DMS53 treated with DMSO at 0.1 percent for 48 hours (cell line): ENCODE measurements at regions not wholly inside any gene's neighbourhood (a gene's known extent, or its start where the extent isn't known, plus 50 kb on each side); places are given as distances from the start of the nearest gene placed in this dataset.
A peak's percentile ranks its signal among the peaks of the same experiment; 100 is the strongest.
"Not testable (repeated sequence)": the region's sequence is repeated elsewhere in the genome, so short reads cannot be mapped to it uniquely, and the experiment has no call there.

Source experiments
- DNase-seq: peaks from one replicate; lab custom pipeline; 2025; ENCODE audit not compliant: unreplicated experiment; lab: John Stamatoyannopoulos, UW

DNA sequence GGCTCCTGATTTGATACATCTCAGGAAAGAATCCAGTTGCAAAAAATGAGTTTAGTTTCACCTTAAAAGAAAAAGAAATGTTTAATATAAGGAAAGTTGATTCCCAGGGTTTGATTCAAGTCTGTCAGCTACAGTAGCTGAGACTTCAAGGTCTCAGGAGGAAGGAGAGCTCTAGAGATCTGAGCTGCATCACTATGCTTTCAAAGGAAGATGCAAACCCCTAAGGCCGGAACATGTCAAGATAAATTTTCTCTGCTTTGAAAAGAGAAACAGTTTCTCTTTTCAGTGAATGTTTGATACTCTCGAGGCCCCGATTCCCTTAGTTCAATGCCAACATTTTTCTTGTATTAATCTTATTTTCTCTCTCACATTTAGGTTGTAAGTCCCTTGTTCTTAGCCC is 128.6 kb downstream of the RGPD3 start:
- no peak for DNase-seq

DNA sequence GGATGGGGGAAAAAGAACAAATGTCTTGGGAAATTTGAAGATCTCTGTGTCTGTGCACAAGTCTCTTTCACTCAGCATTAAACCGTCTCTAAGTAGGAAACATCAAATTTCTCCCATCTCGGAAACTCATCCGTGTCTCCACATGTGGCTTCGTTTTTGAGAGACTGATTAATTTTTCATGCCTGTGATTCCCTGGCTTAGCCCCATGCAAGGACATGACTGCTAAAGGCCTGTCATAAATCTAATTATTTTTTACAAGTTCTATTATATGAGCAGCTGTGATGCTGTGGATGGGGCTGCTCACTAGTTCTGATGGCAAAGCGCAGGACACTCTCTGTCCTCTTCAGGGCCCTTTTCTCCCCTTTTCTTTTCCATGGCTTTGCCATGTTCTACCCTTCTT is 129.1 kb downstream of the RGPD3 start:
- no peak for DNase-seq

DNA sequence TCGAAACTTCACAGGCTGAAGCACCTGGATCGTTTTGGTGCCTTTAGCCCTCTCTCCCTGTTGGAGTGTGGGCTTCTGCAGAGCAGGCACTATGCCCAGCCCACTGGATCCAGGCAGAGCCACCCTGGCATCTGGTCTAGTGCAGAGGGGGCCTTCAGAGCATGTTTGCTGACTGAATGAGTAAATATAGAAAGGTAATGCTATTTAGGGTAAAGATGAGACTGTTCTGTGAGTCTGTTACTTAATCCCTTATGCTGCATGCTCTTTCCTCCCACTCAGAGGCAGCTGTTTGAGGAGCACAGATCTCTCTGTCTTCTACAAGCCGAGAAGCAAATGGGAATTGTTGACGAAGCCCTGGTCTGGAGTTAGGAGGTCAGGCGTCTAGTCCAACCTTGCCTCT is 130.2 kb downstream of the RGPD3 start:
- no peak for DNase-seq

DNA sequence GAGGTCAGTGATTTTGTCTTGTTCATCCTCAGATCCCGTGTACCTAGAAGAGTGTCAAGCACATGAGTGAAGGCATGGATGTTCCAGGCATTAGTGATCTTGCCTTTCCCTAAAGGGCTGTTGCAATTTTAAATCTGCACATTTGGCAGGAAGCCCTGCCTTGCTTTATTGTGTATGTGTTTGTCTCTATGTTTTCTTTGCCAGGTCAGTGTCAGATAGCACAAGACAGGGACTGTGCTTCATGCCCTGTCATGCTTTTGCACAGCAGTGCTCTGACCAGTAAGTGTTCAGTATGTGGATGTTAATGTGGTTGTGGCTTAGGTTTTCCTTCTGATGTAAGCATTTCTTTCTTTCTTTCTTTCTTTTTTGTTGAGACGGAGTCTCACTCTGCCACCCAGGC is 131.5 kb downstream of the RGPD3 start:
- DNase-seq, result no peak

DNA sequence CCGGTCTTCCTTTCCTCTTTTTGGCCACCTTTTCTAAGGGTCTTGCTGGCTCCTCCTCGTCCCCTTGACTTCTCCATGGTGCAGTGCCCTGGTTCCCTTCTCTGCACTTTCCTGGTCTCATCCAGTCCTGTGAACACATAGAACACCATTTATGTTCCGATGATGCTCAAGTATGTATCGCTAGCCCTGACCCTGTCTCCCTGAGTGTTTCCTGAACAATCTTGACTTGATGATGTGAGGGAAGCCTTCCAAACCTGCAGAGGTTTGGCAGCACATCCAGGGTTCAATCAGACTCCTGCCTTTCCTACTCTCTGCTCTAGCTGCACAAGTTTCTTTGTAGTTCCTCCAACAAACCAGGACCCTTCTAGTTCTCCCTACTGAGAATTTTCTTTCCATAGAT is 132.1 kb downstream of the RGPD3 start:
- DNase-seq, result no peak

DNA sequence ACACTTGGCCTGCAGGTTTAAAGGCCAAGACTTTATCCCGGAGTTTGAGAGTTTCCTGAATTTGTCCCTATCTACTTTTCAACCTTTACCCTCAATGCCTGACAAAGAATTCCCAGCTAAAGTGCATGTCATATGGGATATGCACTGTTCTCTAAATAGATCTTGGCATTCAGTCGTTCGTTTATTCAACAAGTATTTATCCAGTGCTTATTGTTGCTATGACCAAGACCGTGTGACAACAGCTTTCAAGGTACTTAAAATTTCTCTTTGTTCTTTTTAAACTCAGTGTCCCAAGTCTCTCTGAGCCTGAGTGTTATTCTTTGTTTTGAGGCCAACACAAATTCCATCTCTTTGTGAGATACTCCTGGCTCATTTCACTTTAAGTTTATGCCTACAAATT is 133.4 kb downstream of the RGPD3 start:
- DNase-seq, result no peak

DNA sequence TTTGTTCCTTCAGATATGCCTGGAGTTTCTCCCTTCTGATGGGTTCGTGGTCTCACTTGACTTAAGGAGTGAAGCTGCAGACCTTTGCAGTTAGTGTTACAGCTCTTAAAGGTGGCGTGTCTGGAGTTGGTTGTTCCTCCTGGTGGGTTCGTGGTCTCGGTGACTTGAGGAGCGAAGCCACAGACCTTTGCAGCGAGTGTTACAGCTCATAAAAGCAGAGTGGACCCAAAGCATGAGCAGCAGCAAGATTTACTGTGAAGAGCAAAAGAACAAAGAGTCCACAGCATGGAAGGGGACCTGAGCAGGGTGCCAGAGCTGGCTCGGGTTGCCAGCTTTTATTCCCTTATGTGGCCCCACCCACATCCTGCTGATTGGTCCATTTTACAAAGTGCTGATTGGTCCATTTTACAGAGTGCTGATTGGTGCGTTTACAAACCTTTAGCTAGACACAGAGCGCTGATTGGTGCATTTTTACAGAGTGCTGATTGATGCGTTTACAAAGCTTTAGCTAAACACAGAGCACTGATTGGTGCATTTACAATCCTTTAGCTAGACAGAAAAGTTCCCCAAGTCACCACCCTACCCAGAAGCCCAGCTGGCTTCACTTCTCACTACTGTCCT is 134.8 kb downstream of the RGPD3 start:
- not testable (repeated sequence) for DNase-seq

DNA sequence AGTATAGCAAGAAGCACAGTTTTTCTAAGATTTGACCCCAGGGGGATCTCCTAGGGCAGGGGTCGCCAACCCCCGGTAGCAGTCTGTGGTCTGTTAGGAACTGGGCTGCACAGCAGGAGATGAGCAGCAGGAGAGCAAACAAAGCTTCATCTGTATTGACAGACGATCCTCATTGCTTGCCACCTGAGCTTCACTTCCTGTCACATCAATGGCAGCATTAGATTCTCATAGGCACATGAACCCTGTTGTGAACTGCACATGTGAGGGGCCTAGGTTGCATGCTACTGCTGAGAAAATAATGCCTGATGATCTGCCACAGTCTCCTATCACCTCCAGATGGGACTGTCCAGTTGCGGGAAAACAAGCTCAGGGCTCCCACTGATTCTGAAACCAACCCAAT is 136.2 kb downstream of the RGPD3 start:
- DNase-seq, result peak; percentile 76

DNA sequence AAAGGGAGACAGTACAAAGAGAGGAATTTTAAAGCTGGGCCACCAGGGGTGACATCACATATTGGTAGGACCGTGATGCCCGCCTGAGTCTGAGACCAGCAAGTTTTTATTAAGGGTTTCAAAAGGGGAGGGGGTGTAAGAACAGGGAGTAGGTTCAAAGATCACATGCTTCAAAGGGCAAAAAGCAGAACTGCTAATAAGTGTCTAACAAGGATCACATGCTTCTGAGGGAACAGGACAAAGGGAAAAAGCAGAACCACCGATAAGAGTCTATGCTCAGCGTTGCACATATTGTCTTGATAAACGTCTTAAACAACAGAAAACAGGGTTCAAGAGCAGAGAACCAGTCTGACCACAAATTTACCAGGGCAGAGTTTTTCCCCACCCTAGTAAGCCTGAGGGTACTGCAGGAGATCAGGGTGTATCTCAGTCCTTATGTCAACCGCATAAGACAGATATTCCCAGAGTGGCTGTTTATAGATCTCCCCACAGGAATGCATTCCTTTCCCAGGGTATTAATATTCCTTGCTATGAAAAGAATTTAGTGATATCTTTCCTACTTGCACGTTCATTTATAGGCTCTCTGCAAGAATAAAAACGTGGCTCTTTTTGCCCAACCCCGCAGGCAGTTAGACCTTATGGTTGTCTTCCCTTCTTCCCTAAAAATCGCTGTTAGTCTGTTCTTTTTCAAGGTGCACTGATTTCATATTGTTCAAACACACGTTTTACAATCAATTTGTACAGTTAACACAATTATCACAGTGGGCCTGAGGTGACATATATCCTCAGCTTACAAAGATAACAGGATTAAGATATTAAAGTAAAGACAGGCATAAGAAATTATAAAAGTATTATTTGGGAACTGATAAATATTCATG is 136.5 kb upstream of the UXS1 start:
- DNase-seq, result not testable (repeated sequence)

DNA sequence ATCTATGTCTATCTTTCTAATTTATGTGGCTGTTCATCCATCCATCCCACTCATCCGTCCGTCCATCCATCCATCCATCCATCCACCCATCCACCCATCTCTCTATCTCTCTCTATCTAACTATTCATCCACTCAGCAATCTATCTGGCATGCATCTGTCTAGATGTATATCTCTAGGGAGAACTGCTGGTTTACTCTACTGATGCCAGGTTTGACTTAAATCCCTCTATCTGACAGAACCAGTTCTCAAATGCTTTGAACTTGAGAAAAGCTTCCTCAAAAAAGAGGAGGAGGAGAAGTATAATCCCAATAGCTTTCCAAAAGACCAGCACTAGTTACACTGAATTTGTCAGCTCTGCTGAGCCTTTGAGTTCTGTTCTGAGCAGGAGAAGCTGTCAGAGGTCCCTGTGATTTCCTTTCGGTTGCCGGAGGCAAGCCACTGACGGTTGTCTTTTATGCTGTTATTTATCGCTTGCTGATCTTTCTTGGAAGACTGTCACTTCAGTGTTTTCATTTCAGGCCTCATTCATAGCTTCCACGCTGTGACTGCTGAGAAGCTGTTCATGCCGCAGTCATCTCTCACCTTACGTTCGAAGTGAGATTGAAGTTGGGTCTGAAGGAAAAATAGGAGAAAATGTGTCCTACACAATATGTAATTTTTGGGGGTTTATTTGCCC is 129.4 kb upstream of the UXS1 start:
- no peak for DNase-seq

DNA sequence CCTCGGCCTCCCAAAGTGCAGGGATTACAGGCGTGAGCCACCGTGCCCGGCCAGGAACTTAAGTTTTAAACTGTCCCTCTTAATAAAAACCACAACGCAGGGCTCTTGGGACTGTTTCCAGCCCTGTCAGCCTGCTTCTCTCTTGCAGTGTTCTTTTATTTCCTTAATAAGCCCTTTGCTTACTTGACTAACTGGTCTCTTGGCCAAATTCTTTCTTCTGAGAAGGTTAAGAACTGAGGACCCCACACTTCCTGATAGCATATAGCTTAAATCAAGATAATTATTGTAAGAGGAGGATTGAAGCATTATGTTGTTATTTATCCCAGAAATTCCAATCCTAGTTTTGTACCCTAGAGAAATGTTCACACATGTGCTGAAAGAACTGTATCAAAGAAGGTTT is 128.2 kb upstream of the UXS1 start:
- no peak for DNase-seq

DNA sequence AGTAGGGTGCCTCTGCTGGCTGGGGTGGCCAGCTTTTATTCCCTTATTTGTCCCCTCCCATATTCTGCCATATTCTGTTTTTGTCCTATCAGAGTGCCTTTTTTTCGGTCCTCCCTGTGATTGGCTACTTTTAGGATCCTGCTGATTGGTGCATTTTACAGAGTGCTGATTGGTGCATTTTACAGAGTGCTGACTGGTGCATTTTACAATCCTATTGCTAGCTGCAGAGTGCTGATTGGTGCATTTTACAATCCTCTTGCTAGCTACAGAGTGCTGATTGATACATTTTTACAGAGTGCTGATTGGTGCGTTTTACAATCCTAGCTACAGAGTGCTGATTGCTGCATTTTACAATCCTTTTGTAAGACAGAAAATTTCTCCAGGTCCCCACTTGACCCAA is 126.3 kb upstream of the UXS1 start:
- not testable (repeated sequence) for DNase-seq

DNA sequence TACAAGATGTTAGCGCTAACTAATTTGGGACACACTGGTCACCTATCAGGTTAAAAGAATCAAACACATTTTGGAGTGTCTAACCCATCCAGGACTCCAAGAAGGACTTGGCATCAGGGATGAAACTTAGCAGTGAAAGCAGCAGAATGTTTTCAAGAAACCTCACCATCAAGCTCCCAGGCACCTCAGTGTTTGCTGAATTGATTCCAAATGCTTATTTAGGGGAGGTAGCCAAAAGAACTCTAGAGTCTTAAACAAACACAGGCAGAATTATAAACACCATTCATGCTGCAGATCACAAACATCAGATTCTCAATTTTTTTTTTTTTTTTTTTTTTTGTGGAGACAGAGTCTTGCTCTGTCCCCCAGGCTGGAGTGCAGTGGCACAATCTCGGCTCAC is 122.8 kb upstream of the UXS1 start:
- DNase-seq, result no peak

DNA sequence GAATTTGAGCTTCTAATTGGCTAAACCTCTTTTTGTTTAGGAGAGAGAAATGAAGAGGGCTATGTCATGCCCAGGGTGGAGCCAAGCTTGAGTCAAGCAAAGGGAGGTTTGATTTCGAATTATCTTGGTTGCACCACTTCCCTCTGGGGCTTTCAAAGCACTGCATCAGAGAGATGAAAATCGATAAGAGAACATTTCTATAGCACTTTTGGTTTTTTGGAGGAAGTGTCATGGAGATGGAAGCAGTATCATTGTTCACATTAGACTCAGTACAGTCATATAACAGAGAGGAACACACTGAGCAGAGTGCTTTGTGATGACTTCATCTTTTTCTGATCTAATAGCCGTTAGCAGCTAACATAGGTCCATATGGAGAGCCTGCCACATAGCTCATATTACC is 120.3 kb upstream of the UXS1 start:
- no peak for DNase-seq

DNA sequence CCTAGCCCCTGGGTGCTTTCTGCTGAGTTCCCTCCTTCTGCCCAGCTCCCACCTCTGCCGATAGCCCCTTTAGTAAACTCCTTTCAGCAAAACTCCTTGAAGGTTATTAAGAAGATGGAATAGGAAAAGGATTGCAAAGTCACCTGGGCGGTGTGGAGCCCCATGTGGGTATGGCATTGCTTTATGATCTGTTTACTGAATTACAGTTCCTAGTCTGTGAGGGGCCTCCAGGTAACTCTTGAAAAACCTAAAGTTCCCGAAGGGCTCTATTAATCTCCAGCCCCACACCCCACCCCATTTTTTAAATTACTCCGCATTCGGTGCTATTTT is 116.9 kb upstream of the UXS1 start:
- no peak for DNase-seq

DNA sequence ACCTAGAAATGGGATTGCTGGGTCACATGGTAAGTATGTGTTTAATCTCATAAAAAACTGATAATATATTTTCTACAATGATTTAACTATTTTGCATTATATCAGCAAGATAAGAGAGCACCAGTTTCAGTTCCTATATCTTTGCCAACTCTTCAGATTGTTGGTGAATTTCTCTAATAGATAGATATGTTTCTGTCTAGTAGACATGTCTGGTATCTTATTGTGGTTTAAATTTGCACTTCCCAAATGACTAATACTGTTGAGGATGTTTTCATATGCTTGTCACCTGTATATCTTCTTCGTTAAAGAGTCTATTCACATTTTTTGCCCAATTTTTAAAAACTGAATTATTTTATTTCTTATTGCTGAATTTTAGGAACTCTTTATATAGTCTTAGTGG is 113.8 kb upstream of the UXS1 start:
- DNase-seq, result no peak

DNA sequence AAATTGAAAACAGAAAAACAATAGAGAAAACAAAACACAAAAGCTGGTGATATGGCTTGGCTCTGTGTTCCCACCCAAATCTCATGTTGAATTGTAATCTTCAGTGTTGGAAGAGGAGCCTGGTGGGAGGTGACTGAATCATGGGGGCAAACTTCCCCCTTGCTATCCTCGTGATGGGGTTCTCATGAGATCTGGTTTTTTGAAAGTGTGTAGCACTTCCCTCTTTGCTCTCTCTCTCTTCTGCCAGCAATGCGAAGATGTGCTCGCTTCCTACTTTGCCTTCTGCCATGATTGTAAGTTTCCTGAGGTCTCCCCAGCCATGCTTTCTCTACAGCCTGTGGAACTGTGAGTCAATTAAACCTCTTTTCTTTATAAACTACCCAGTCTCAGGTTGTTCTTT is 112.3 kb upstream of the UXS1 start:
- DNase-seq, result no peak

DNA sequence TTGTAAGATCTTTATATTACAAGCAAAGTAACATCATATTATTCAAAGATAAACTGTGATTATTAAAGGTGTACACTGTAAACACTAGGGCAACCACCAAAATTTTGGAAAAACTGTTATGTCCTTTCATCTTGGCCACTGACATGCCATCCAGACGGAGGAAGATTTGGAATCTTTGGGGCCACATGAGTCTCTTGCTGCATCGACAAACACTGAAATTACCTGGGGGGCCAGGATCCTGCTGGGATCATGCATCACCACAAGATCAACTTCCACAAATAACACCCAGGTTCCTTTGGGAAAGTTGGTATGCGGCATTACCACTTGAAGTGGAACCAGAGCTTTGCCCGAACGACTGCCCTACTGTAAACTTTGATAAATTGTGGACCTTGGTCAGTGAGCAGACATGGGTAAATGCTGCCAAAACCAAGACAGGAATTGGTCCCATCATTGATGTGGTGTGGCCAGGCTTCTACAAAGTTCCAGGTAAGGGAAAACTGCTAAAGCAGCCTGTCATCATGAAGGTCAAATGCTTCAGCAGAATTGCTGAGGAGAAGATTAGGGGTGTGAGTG is 110.6 kb upstream of the UXS1 start:
- no peak for DNase-seq

DNA sequence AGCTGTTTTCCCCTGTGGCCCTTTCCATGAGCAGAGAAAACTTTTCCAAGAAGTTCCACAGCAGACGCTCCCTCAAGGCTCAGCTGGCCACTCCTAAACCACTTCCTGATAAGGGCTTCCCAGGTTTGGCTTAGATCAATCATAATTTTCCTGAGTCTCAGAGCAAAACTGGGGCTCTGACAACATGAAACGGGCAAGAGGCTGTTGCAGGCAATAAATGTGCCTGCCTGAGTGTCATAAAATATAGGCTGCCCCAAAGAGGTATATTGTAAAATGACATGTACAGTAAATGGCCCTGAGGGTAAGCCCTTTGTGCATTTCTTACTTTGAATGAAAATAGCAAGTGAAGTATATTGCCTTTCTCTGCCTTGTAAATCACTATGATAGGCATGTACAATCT is 105.6 kb upstream of the UXS1 start:
- no peak for DNase-seq

DNA sequence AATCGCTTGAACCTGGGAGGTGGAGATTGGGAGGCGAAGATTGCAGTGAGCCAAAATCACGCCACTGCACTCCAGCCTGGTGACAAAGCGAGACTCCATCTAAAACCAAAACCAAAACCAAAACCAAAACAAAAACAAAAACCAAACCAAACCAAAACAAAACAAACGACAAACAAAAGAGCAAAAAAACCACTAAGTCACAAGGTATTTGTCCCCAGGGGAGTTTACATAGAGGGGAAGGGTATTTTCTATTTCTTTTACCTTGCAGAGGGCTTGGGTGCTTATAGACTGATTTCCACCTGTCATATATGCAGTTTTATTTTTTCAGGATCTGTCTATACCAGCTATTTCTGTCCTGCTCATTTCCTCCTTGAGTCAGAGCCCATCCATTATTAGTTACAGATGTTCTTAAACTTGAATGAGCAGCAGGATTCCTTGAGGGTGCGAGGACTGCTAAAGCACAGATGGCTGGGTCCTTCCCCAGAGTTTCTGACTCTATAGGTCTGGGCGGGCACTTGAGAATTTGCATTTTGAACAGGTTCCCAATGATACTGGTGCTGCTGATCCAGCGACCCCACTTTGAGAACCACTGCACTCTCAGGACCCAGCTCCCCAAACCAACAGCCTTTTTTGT is 102.2 kb upstream of the UXS1 start:
- no peak for DNase-seq

DNA sequence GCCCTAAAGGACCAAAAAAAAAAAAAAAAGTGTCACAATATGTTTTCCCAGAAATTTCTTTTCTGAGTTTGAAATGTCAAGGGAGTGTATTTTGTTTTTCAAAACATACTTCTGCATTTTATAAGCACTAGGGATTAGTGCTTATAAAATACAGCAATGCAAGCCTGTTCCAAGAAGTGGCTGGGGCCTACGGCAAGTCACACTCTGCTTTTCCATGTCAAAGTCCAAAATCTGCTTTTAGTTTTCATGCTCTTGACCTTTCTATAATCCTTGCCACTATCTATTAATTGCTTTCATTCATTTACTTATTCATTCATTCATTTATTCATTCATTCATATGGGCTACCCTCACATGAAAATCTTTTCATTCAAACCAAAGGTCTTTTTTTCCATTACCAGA is 100.1 kb upstream of the UXS1 start:
- no peak for DNase-seq
